Keratinocyte (primary cell): ENCODE measurements at regions not wholly inside any gene's neighbourhood (a gene's known extent, or its start where the extent isn't known, plus 50 kb on each side); places are given as distances from the start of the nearest gene placed in this dataset.
A peak's percentile ranks its signal among the peaks of the same experiment; 100 is the strongest.

ENCODE experiments used
- DNase-seq: peaks from one replicate; pipeline ENCODE4 v3.0.0-alpha.2; 2011; ENCODE audit warnings: low read depth, missing footprints, low spot score
- FAIRE-seq: peaks from 2 replicates; lab custom pipeline; 2011; peaks lifted over from hg19 to GRCh38; lab: Jason Lieb, UNC
- H2AFZ ChIP-seq: 2 replicates; pipeline ENCODE4 v1.6.0; 2012; ENCODE audit warnings: low read length, control low read depth, inconsistent platforms; ENCODE audit not compliant: control insufficient read depth
- H3K27ac ChIP-seq: 2 replicates; pipeline ENCODE4 v1.5.1; 2011; ENCODE audit warnings: low read length; ENCODE audit not compliant: control insufficient read depth, insufficient read depth
- H3K27me3 ChIP-seq: 3 replicates; pipeline ENCODE4 v1.6.0; 2011; ENCODE audit warnings: low read length; ENCODE audit not compliant: control insufficient read depth, insufficient read depth; ENCODE audit errors: extremely low read depth
- H3K36me3 ChIP-seq, 2 experiments: 2 replicates in 1 of 2; 3 replicates in 1 of 2; pipeline ENCODE4 v1.5.1; 2011; ENCODE audit warnings: low read length in 2 of 2, mild to moderate bottlenecking in 1 of 2; ENCODE audit not compliant: control insufficient read depth in 2 of 2, insufficient read depth in 2 of 2; ENCODE audit errors: extremely low read depth in 1 of 2
- H3K4me1 ChIP-seq: 3 replicates; pipeline ENCODE4 v1.5.1; 2011; ENCODE audit warnings: low read length; ENCODE audit not compliant: control insufficient read depth, insufficient read depth; ENCODE audit errors: extremely low read depth
- H3K4me2 ChIP-seq: 3 replicates; pipeline ENCODE4 v1.6.0; 2011; ENCODE audit warnings: low read depth, low read length; ENCODE audit not compliant: control insufficient read depth, insufficient read depth; ENCODE audit errors: extremely low read depth
- H3K4me3 ChIP-seq, 3 experiments: fragments of 200-600 bp in 1 of 3; sonication (generic) in 1 of 3; 2 replicates in 2 of 3; 3 replicates in 1 of 3; pipeline ENCODE4 v1.5.1; 2011 to 2016; ENCODE audit warnings: low read length in 3 of 3, mild to moderate bottlenecking in 3 of 3, control low read depth in 2 of 3, inconsistent platforms in 1 of 3, low read depth in 1 of 3, mixed read lengths in 1 of 3, mixed run types in 1 of 3, moderate library complexity in 1 of 3; ENCODE audit not compliant: control insufficient read depth in 2 of 3, insufficient read depth in 2 of 3; ENCODE audit errors: extremely low read depth in 1 of 3
- H3K79me2 ChIP-seq: 2 replicates; pipeline ENCODE4 v1.6.0; 2012; ENCODE audit warnings: low read length; ENCODE audit not compliant: control insufficient read depth, insufficient read depth
- H3K9ac ChIP-seq: 3 replicates; pipeline ENCODE4 v1.6.0; 2011; ENCODE audit warnings: low read length; ENCODE audit not compliant: control insufficient read depth, insufficient read depth; ENCODE audit errors: extremely low read depth
- H3K9me1 ChIP-seq: 3 replicates; pipeline ENCODE4 v1.6.0; 2011; ENCODE audit warnings: low read length; ENCODE audit not compliant: control insufficient read depth, insufficient read depth; ENCODE audit errors: extremely low read depth
- H3K9me3 ChIP-seq: 2 replicates; pipeline ENCODE4 v1.5.1; 2012; ENCODE audit warnings: low read depth, low read length; ENCODE audit not compliant: control insufficient read depth
- H4K20me1 ChIP-seq: 3 replicates; pipeline ENCODE4 v1.6.0; 2011; ENCODE audit warnings: low read length; ENCODE audit not compliant: control insufficient read depth, insufficient read depth; ENCODE audit errors: extremely low read depth
- EZH2 ChIP-seq: IDR thresholded peaks from one replicate; pipeline ENCODE4 v1.6.1; 2012; ENCODE audit warnings: inconsistent platforms, mild to moderate bottlenecking, low read length, moderate library complexity
- dilution Hi-C: fragments of 300-500 bp; cut with MboI; formaldehyde crosslinking; loops from one replicate; pipeline ENCODE4 v1.7.0; 2020; ENCODE audit warnings: low sequenced_read_pairs; ENCODE audit not compliant: extremely low pct_ligation_motif_present
- small RNA-seq, 3 experiments: library from RNA; depleted of rRNA; stranded (forward); fragments of <200 nt; gene quantifications; one replicate each; pipeline ENCODE3, GENCODE V24; 2012; ENCODE audit warnings: low read depth in 3 of 3, low replicate concordance in 1 of 3; ENCODE audit not compliant: insufficient read length in 3 of 3
- TF ChIP-seq, protein P1 (sequence below), 3 experiments: IDR thresholded peaks in 1 of 3; conservative IDR thresholded peaks in 1 of 3; optimal IDR thresholded peaks in 1 of 3; 2 replicates in 2 of 3; 3 replicates in 1 of 3; pipeline versions ENCODE3 to v1.5.1; 2011; ENCODE audit warnings: low read length in 3 of 3, mild to moderate bottlenecking in 3 of 3, moderate library complexity in 2 of 3, control low read depth in 1 of 3, inconsistent platforms in 1 of 3; ENCODE audit not compliant: insufficient read depth in 2 of 3; ENCODE audit errors: extremely low read depth in 1 of 3

DNA sequence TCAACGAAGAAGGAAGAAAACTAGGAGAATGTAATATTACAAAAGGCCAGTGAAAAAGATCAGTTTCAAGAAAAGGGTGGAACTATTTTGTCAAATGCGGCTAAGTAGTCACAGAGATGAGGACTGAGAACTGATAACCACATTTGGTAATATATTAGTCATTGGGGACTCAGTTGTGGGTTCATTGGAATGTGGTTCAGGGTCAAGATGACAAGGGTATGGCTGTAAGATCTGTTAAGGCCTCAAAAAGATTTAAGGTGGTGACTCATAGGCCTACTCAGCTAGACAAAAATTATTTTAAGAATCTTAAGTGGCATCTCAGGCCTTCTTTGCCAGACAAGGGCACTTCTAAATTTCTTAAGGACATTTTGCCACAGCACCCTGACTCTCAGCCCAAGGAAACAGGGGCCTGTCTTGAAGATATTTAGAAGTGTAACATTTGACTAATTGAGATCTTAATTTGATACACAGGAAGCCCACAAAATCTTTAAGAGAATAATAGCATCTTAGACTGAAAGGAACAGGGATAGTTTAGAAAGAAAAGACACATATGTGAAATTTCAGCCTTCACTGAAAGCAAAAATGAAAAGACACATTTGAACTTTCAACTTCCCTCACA, 81.3 kb downstream of the STRADB start:
- no peak overlapping the region for H3K27ac ChIP-seq
- no peak overlapping the region for H3K4me3 ChIP-seq
- no peaks in the 10 kb centered on the region for H4K20me1 ChIP-seq
- no peak overlapping the region for H3K9ac ChIP-seq
- H2AFZ ChIP-seq: no peak overlapping the region
- H3K4me1 ChIP-seq: peaks cover 3% of the 10 kb centered on the region
- H3K27me3 ChIP-seq: no peaks in the 10 kb centered on the region
- no peaks in the 10 kb centered on the region for H3K9me1 ChIP-seq
- DNase-seq (peak; percentile 77), FAIRE-seq (peak; percentile 5)
- no peak overlapping the region for H3K4me2 ChIP-seq
- dilution Hi-C loops: no loop called here
- no peaks in the 10 kb centered on the region for H3K36me3 ChIP-seq
- H3K79me2 ChIP-seq: no peaks in the 10 kb centered on the region
- no peak for TF ChIP-seq EZH2
- TF ChIP-seq, protein P1, sequence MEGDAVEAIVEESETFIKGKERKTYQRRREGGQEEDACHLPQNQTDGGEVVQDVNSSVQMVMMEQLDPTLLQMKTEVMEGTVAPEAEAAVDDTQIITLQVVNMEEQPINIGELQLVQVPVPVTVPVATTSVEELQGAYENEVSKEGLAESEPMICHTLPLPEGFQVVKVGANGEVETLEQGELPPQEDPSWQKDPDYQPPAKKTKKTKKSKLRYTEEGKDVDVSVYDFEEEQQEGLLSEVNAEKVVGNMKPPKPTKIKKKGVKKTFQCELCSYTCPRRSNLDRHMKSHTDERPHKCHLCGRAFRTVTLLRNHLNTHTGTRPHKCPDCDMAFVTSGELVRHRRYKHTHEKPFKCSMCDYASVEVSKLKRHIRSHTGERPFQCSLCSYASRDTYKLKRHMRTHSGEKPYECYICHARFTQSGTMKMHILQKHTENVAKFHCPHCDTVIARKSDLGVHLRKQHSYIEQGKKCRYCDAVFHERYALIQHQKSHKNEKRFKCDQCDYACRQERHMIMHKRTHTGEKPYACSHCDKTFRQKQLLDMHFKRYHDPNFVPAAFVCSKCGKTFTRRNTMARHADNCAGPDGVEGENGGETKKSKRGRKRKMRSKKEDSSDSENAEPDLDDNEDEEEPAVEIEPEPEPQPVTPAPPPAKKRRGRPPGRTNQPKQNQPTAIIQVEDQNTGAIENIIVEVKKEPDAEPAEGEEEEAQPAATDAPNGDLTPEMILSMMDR (optimal IDR thresholded peaks at IDR 0.05 in 1 of 3, IDR thresholded peaks at IDR 0.05 in 1 of 3, conservative IDR thresholded peaks at IDR 0.05 in 1 of 3; ENCODE audit: extremely low read depth in 1 of 3, insufficient read depth in 2 of 3, low read length in 3 of 3): no peak
- peaks cover 12% of the 10 kb centered on the region for H3K9me3 ChIP-seq

Small RNA genes lying in the stretch of these regions (small RNA-seq; reads per million reads assigned to genes)
- 0 reads per million in 3 experiments for gene MTND4LP16
